HepG2 (cell line): ENCODE measurements at regions not wholly inside any gene's neighbourhood (a gene's known extent, or its start where the extent isn't known, plus 50 kb on each side); places are given as distances from the start of the nearest gene placed in this dataset.

Experiments
- ATAC-seq: fragments of 200-7000 bp; cut with Tn5 transposase; 3 replicates; pipeline ENCODE4 v1.9.1; 2020; ENCODE audit warnings: mild to moderate bottlenecking, moderate library complexity
- BruUV-seq: library from RNA; stranded (reverse); fragments of 400-500 nt; replicated peaks from 2 replicates; lab custom pipeline; 2021; lab: Mats Ljungman, UMichigan
- CTCF ChIA-PET: fragments of 300-600 bp; formaldehyde crosslinking; extraction: SDS; loops from one replicate; lab custom pipeline; 2021; ENCODE audit warnings: low total read pairs, inconsistent platforms, low intra/inter-chr PET ratio; lab: Yijun Ruan, JAX
- POLR2A ChIA-PET: fragments of 350-600 bp; sonication (Branson Sonifier 250); formaldehyde crosslinking; loops from one replicate; lab custom pipeline; 2020; ENCODE audit warnings: antibody characterized with exemption, inconsistent platforms; lab: Yijun Ruan, JAX
- DNase-seq: peaks from one replicate; pipeline ENCODE4 v3.0.0-alpha.2; 2015; ENCODE audit warnings: low spot score
- FAIRE-seq: peaks from 3 replicates; lab custom pipeline; 2011; peaks lifted over from hg19 to GRCh38; lab: Jason Lieb, UNC
- H2AFZ ChIP-seq: one replicate; pipeline ENCODE4 v1.6.1; 2011; ENCODE audit warnings: low read length, inconsistent platforms
- H3K27ac ChIP-seq: fragments of 300-600 bp; 3 replicates; pipeline ENCODE4 v1.8.0; 2011; ENCODE audit warnings: mixed run types, mild to moderate bottlenecking, mixed read lengths, low read length, inconsistent platforms; ENCODE audit not compliant: insufficient read depth; ENCODE audit errors: extremely low read length
- H3K27me3 ChIP-seq, 2 experiments: fragments of 200-600 bp in 1 of 2; 2 replicates in 1 of 2; 3 replicates in 1 of 2; pipeline versions ENCODE4 v1.6.0 to v1.8.0; 2011; ENCODE audit warnings: low read length in 2 of 2, mild to moderate bottlenecking in 2 of 2, moderate library complexity in 2 of 2, inconsistent platforms in 1 of 2; ENCODE audit not compliant: insufficient read depth in 2 of 2, control insufficient read depth in 1 of 2
- H3K36me3 ChIP-seq, 2 experiments: fragments of 200-600 bp in 1 of 2; replicated peaks in 1 of 2; 2 replicates in 1 of 2; 3 replicates in 1 of 2; pipeline versions ENCODE4 v1.5.1 to v1.8.0; 2011; ENCODE audit warnings: low read length in 2 of 2, inconsistent platforms in 1 of 2; ENCODE audit not compliant: insufficient read depth in 2 of 2, control insufficient read depth in 1 of 2
- H3K4me1 ChIP-seq: 2 replicates; pipeline ENCODE4 v1.5.1; 2012; ENCODE audit warnings: low read length, inconsistent platforms; ENCODE audit not compliant: insufficient read depth
- H3K4me2 ChIP-seq: 2 replicates; pipeline ENCODE4 v1.6.0; 2011; ENCODE audit warnings: low read depth, low read length, inconsistent platforms
- H3K4me3 ChIP-seq, 3 experiments: fragments of 200-600 bp in 1 of 3; sonication (generic), shearing (Covaris generic) in 1 of 3; replicated peaks in 1 of 3; 2 replicates each; pipeline ENCODE4 v1.5.1; 2011 to 2016; ENCODE audit warnings: low read length in 3 of 3, inconsistent platforms in 2 of 3, low read depth in 2 of 3, mild to moderate bottlenecking in 2 of 3, control low read depth in 1 of 3, mixed read lengths in 1 of 3; ENCODE audit not compliant: insufficient read depth in 1 of 3
- H3K79me2 ChIP-seq: one replicate; pipeline ENCODE4 v1.6.1; 2011; ENCODE audit warnings: low read length, inconsistent platforms; ENCODE audit not compliant: insufficient read depth
- H3K9ac ChIP-seq: 2 replicates; pipeline ENCODE4 v1.6.0; 2011; ENCODE audit warnings: mild to moderate bottlenecking, low read depth, low read length, inconsistent platforms; ENCODE audit not compliant: insufficient read depth
- H3K9me3 ChIP-seq: 2 replicates; pipeline ENCODE4 v1.5.1; 2012; ENCODE audit warnings: mild to moderate bottlenecking, low read length
- H4K20me1 ChIP-seq: 2 replicates; pipeline ENCODE4 v1.6.0; 2011; ENCODE audit warnings: inconsistent platforms, mild to moderate bottlenecking, low read length, moderate library complexity; ENCODE audit not compliant: insufficient read depth
- ATF6 ChIP-seq: sonication (generic); formaldehyde crosslinking; conservative IDR thresholded peaks from 2 replicates; pipeline ENCODE4 v1.4.0; 2020; ENCODE audit warnings: missing genetic modification reagents
- CEBPG ChIP-seq: IDR thresholded peaks from 2 replicates; pipeline ENCODE4 v1.6.1; 2016
- CHD4 ChIP-seq: fragments of 200-600 bp; sonication (generic); IDR thresholded peaks from 2 replicates; pipeline ENCODE4 v1.7.0; 2017; ENCODE audit warnings: mild to moderate bottlenecking, low read length, borderline replicate concordance
- GATAD2A ChIP-seq: IDR thresholded peaks from 2 replicates; pipeline ENCODE4 v1.6.1; 2016
- HIVEP1 ChIP-seq: sonication (generic); formaldehyde crosslinking; IDR thresholded peaks from 2 replicates; pipeline ENCODE4 v1.4.0; 2020; ENCODE audit warnings: mild to moderate bottlenecking, missing genetic modification reagents
- LRRFIP1 ChIP-seq: sonication (generic); formaldehyde crosslinking; conservative IDR thresholded peaks from 2 replicates; pipeline ENCODE4 v1.4.0; 2020; ENCODE audit warnings: missing genetic modification reagents
- MNT ChIP-seq: fragments of 450-650 bp; IDR thresholded peaks from 2 replicates; pipeline ENCODE4 v1.6.1; 2016
- MTF1 ChIP-seq: sonication (generic); formaldehyde crosslinking; IDR thresholded peaks from 2 replicates; pipeline ENCODE4 v1.5.0; 2020; ENCODE audit warnings: missing genetic modification reagents
- PTBP1 ChIP-seq: fragments of 200-400 bp; formaldehyde crosslinking; IDR thresholded peaks from 2 replicates; pipeline ENCODE4 v1.6.1; 2018; ENCODE audit warnings: low read length, low read depth; ENCODE audit not compliant: poor library complexity, severe bottlenecking
- YEATS4 ChIP-seq: sonication (generic); formaldehyde crosslinking; IDR thresholded peaks from 2 replicates; pipeline ENCODE4 v1.4.0; 2020; ENCODE audit warnings: missing genetic modification reagents, borderline replicate concordance
- ZFP41 ChIP-seq: sonication (generic); formaldehyde crosslinking; IDR thresholded peaks from 2 replicates; pipeline ENCODE4 v1.4.0; 2020; ENCODE audit warnings: mild to moderate bottlenecking, missing genetic modification reagents, borderline replicate concordance
- ZKSCAN5 ChIP-seq: sonication (generic); formaldehyde crosslinking; IDR thresholded peaks from 2 replicates; pipeline ENCODE4 v1.5.1; 2020; ENCODE audit warnings: mild to moderate bottlenecking, missing genetic modification reagents
- ZMAT3 ChIP-seq: sonication (generic); formaldehyde crosslinking; conservative IDR thresholded peaks from 2 replicates; pipeline ENCODE4 v1.7.0; 2021; ENCODE audit warnings: missing genetic modification reagents
- ZMYM2 ChIP-seq: sonication (generic); formaldehyde crosslinking; IDR thresholded peaks from 2 replicates; pipeline ENCODE4 v1.8.0; 2022; ENCODE audit warnings: mild to moderate bottlenecking, missing genetic modification reagents
- ZNF251 ChIP-seq: sonication (generic); formaldehyde crosslinking; IDR thresholded peaks from 2 replicates; pipeline ENCODE4 v1.9.0; 2021; ENCODE audit warnings: mild to moderate bottlenecking, missing genetic modification reagents
- ZNF281 ChIP-seq: sonication (generic); formaldehyde crosslinking; IDR thresholded peaks from 2 replicates; pipeline ENCODE4 v1.4.0; 2020; ENCODE audit warnings: missing genetic modification reagents, borderline replicate concordance
- ZSCAN12 ChIP-seq: sonication (generic); formaldehyde crosslinking; IDR thresholded peaks from 2 replicates; pipeline ENCODE4 v1.9.0; 2021; ENCODE audit warnings: mild to moderate bottlenecking, missing genetic modification reagents
- WGBS: methylation state at CpG from one replicate; pipeline ENCODE4 v1.1.6; 2017; ENCODE audit warnings: low lambda C conversion rate; 5-methylcytosine and 5-hydroxymethylcytosine counted together
- in situ Hi-C: cut with HindIII; loops from 2 replicates; pipeline ENCODE4 v1.10.0; 2017; ENCODE audit warnings: low pct_unique_long_range_greater_than_20kb; ENCODE audit not compliant: extremely low pct_ligation_motif_present
- intact Hi-C: fragments of 100-400 bp; cut with micrococcal nuclease; formaldehyde crosslinking; loops from one replicate; pipeline ENCODE4 v1.10.0; 2022; ENCODE audit not compliant: unreplicated experiment

GRCh38 chr4:31141832-31142142, 421.6 kb downstream of the PCDH7 start (continued):
- TF ChIP-seq ATF6, result no peak
- no peak for TF ChIP-seq MTF1 (CRISPR knock-in tag)
- no peak for TF ChIP-seq ZNF251 (CRISPR knock-in tag)
- no peak for TF ChIP-seq ZSCAN12 (CRISPR knock-in tag)
- TF ChIP-seq ZMYM2 (CRISPR knock-in tag), result no peak
- TF ChIP-seq ZFP41 (CRISPR knock-in tag), result no peak
- TF ChIP-seq CHD4, result no peak
- TF ChIP-seq ZMAT3, result no peak
- TF ChIP-seq ZKSCAN5, result no peak
- no peak for TF ChIP-seq CEBPG (CRISPR knock-in tag)

GRCh38 chr4:31146366-31146765, 426.2 kb downstream of the PCDH7 start:
- no peaks in the 10 kb centered on the region for H3K27me3 ChIP-seq
- H4K20me1 ChIP-seq, result no peaks in the 10 kb centered on the region
- CTCF ChIA-PET, result no interaction called here
- H3K4me1 ChIP-seq, result no peaks in the 10 kb centered on the region
- POLR2A ChIA-PET, result no interaction called here
- H3K9ac ChIP-seq, result no peak overlapping the region
- H2AFZ ChIP-seq, result no peak overlapping the region
- 1% methylated on average over 6 of the region's 6 CpGs for WGBS
- no peaks in the 10 kb centered on the region for H3K79me2 ChIP-seq
- no peak for ATAC-seq
- BruUV-seq, result no TSS peak
- H3K36me3 ChIP-seq, result no peaks in the 10 kb centered on the region
- intact Hi-C loops, result no loop called here
- H3K9me3 ChIP-seq, result no peaks in the 10 kb centered on the region
- no peak overlapping the region for H3K27ac ChIP-seq
- DNase-seq, result no peak
- no peak for FAIRE-seq
- in situ Hi-C loops, result no loop called here
- no peak overlapping the region for H3K4me3 ChIP-seq
- H3K4me2 ChIP-seq, result no peak overlapping the region
- TF ChIP-seq ZNF281 (no peak), PTBP1 (no peak), HIVEP1 (CRISPR knock-in tag) (no peak), LRRFIP1 (no peak), YEATS4 (CRISPR knock-in tag) (no peak), GATAD2A (CRISPR knock-in tag) (no peak), MNT (no peak)
